ENCODE measurements at regions not wholly inside any gene's neighbourhood (a gene's known extent, or its start where the extent isn't known, plus 50 kb on each side); places are given as distances from the start of the nearest gene placed in this dataset.

- TF ChIP-seq, protein P1, sequence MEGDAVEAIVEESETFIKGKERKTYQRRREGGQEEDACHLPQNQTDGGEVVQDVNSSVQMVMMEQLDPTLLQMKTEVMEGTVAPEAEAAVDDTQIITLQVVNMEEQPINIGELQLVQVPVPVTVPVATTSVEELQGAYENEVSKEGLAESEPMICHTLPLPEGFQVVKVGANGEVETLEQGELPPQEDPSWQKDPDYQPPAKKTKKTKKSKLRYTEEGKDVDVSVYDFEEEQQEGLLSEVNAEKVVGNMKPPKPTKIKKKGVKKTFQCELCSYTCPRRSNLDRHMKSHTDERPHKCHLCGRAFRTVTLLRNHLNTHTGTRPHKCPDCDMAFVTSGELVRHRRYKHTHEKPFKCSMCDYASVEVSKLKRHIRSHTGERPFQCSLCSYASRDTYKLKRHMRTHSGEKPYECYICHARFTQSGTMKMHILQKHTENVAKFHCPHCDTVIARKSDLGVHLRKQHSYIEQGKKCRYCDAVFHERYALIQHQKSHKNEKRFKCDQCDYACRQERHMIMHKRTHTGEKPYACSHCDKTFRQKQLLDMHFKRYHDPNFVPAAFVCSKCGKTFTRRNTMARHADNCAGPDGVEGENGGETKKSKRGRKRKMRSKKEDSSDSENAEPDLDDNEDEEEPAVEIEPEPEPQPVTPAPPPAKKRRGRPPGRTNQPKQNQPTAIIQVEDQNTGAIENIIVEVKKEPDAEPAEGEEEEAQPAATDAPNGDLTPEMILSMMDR (IDR thresholded peaks at IDR 0.05) = no peak
- TF ChIP-seq POLR2A (IDR thresholded peaks at IDR 0.05) = no peak
Measured at GRCh38 chr2:12316476-12316875, 400.3 kb upstream of the TRIB2 start.
